ENCODE measurements at regions not wholly inside any gene's neighbourhood (a gene's known extent, or its start where the extent isn't known, plus 50 kb on each side); places are given as distances from the start of the nearest gene placed in this dataset.

GRCh38 chr19:33950091-33950750, 153.6 kb downstream of the KCTD15 start:
- DNase-seq (ENCODE audit: low read depth, low spot score), result no peak
- CTCF ChIA-PET, result interaction anchor here (0.8 kb wide), 1 partner anchor 156 kb away, joined by 3 read pairs; no protein-coding TSS in a partner anchor
- TF ChIP-seq CTCF (IDR thresholded peaks at IDR 0.05; ENCODE audit: low read depth, low read length), result no peak
- Histone ChIP-seq H3K27ac (ENCODE audit: low read depth, low read length) (no peak overlapping the region), H3K4me3 (ENCODE audit: low read depth, low read length) (no peak overlapping the region), H3K9me3 (ENCODE audit: control insufficient read depth, insufficient read depth, low read length) (no peaks in the 10 kb centered on the region), H3K27me3 (ENCODE audit: control insufficient read depth, insufficient read depth, low read length) (no peaks in the 10 kb centered on the region)
- POLR2A ChIA-PET, result no interaction called here

GRCh38 chr19:33953023-33953422, 156.4 kb downstream of the KCTD15 start:
- ChIA-PET CTCF (no interaction called here), POLR2A (no interaction called here)
- no peak for TF ChIP-seq CTCF (IDR thresholded peaks at IDR 0.05; ENCODE audit: low read depth, low read length)
- Histone ChIP-seq H3K27ac (ENCODE audit: low read depth, low read length) (no peak overlapping the region), H3K9me3 (ENCODE audit: control insufficient read depth, insufficient read depth, low read length) (no peaks in the 10 kb centered on the region), H3K27me3 (ENCODE audit: control insufficient read depth, insufficient read depth, low read length) (no peaks in the 10 kb centered on the region), H3K4me3 (ENCODE audit: low read depth, low read length) (no peak overlapping the region)
- DNase-seq (ENCODE audit: low read depth, low spot score), result no peak

GRCh38 chr19:33953592-33953991, 156.9 kb downstream of the KCTD15 start:
- no peaks in the 10 kb centered on the region for H3K9me3 ChIP-seq (ENCODE audit: control insufficient read depth, insufficient read depth, low read length)
- DNase-seq (ENCODE audit: low read depth, low spot score), result no peak
- CTCF ChIA-PET, result no interaction called here
- TF ChIP-seq CTCF (IDR thresholded peaks at IDR 0.05; ENCODE audit: low read depth, low read length), result no peak
- H3K4me3 ChIP-seq (ENCODE audit: low read depth, low read length), result no peak overlapping the region
- no peaks in the 10 kb centered on the region for H3K27me3 ChIP-seq (ENCODE audit: control insufficient read depth, insufficient read depth, low read length)
- no peak overlapping the region for H3K27ac ChIP-seq (ENCODE audit: low read depth, low read length)
- POLR2A ChIA-PET, result no interaction called here

- no peak for DNase-seq (ENCODE audit: low read depth, low spot score)
- Histone ChIP-seq H3K9me3 (ENCODE audit: control insufficient read depth, insufficient read depth, low read length) (no peaks in the 10 kb centered on the region), H3K27me3 (ENCODE audit: control insufficient read depth, insufficient read depth, low read length) (no peaks in the 10 kb centered on the region), H3K27ac (ENCODE audit: low read depth, low read length) (no peak overlapping the region), H3K4me3 (ENCODE audit: low read depth, low read length) (no peak overlapping the region)
- no peak for TF ChIP-seq CTCF (IDR thresholded peaks at IDR 0.05; ENCODE audit: low read depth, low read length)
- CTCF ChIA-PET, result interaction anchor here (1.4 kb wide), 1 partner anchor 43 kb away, joined by 3 read pairs; no protein-coding TSS in a partner anchor
- POLR2A ChIA-PET, result no interaction called here
Observed at GRCh38 chr19:33954686-33955085, 158.0 kb downstream of the KCTD15 start.

GRCh38 chr19:33956941-33957340, 160.3 kb downstream of the KCTD15 start:
- Histone ChIP-seq H3K27ac (ENCODE audit: low read depth, low read length) (no peak overlapping the region), H3K9me3 (ENCODE audit: control insufficient read depth, insufficient read depth, low read length) (no peaks in the 10 kb centered on the region), H3K27me3 (ENCODE audit: control insufficient read depth, insufficient read depth, low read length) (no peaks in the 10 kb centered on the region), H3K4me3 (ENCODE audit: low read depth, low read length) (no peak overlapping the region)
- DNase-seq (ENCODE audit: low read depth, low spot score), result no peak
- CTCF ChIA-PET, result no interaction called here
- POLR2A ChIA-PET, result no interaction called here
- TF ChIP-seq CTCF (IDR thresholded peaks at IDR 0.05; ENCODE audit: low read depth, low read length), result no peak
